Spleen (tissue), 7 donors: ENCODE measurements at regions not wholly inside any gene's neighbourhood (a gene's known extent, or its start where the extent isn't known, plus 50 kb on each side); places are given as distances from the start of the nearest gene placed in this dataset.

Source experiments
- POLR2A ChIP-seq, 3 donors: fragments of 450-650 bp; IDR thresholded peaks; one replicate each; pipeline ENCODE4 v1.5.1; 2017; ENCODE audit warnings: antibody characterized with exemption in 3 of 3, mild to moderate bottlenecking in 1 of 3
- TF ChIP-seq, protein P1 (sequence below), 11 experiments: fragments of 200-600 bp in 7 of 11; fragments of 450-650 bp in 4 of 11; sonication (generic) in 4 of 11; IDR thresholded peaks in 8 of 11; conservative IDR thresholded peaks in 3 of 11; 1 replicate in 7 of 11; 2 replicates in 4 of 11; pipeline versions ENCODE4 v1.4.0 to v1.8.0; 2016 to 2021; ENCODE audit warnings: antibody characterized with exemption in 11 of 11, inconsistent platforms in 4 of 11, mild to moderate bottlenecking in 1 of 11
- donor health status: DM: no; HTN: no; CAD: no; lungs with moderate emphysema.
- donor health status: DM: no; HTN: no; CAD: no.
- donor health status: DM: no; HTN: no; CAD: no.

DNA sequence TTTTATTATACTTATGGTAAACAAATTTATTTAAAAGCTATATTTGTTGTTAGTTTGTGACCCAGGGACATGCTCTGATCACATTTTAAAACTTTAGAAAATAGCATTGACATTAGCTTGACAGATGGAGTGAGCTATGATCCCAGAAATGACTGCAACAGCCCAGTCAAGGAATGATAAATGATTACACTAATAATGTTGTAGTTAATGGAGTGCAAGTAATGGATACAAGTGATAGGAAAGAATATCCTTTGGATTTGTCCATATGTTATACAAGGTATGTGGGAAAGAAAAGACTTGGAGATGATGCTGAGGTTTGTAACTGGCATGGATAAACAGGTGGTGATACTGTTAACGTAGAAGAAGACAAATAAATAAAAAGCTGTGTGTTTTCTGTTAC, 1908.7 kb downstream of the MRPL39 start:
- TF ChIP-seq, protein P1, sequence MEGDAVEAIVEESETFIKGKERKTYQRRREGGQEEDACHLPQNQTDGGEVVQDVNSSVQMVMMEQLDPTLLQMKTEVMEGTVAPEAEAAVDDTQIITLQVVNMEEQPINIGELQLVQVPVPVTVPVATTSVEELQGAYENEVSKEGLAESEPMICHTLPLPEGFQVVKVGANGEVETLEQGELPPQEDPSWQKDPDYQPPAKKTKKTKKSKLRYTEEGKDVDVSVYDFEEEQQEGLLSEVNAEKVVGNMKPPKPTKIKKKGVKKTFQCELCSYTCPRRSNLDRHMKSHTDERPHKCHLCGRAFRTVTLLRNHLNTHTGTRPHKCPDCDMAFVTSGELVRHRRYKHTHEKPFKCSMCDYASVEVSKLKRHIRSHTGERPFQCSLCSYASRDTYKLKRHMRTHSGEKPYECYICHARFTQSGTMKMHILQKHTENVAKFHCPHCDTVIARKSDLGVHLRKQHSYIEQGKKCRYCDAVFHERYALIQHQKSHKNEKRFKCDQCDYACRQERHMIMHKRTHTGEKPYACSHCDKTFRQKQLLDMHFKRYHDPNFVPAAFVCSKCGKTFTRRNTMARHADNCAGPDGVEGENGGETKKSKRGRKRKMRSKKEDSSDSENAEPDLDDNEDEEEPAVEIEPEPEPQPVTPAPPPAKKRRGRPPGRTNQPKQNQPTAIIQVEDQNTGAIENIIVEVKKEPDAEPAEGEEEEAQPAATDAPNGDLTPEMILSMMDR (IDR thresholded peaks at IDR 0.05 in 8 of 11, conservative IDR thresholded peaks at IDR 0.05 in 3 of 11) = no peak
- no peak for TF ChIP-seq POLR2A (IDR thresholded peaks at IDR 0.05)
